LNCAP (cell line): ENCODE measurements at regions not wholly inside any gene's neighbourhood (a gene's known extent, or its start where the extent isn't known, plus 50 kb on each side); places are given as distances from the start of the nearest gene placed in this dataset.

Experiments used
- CTCF ChIP-seq: fragments of 450-650 bp; IDR thresholded peaks from 2 replicates; pipeline ENCODE4 v1.5.1; 2017; ENCODE audit warnings: mild to moderate bottlenecking

DNA sequence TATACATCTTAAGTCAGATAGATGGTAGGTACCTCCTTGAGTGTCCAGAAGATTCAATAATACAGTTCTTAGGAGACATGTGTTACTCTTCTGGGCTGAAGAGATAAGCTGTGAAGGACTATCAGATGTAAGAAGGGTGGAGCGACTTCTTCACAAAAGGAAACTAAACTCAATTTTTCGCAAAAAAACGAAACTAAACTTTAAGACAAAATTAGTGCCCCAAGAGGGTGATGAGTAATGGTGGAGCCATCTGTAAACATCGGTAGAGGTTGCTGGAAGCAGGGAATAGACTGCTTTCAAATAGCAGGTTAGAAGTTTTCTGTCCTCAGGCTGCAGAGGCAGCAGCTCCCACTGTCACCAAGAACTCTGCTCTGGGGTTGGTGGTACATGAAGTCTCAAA is 111.6 kb upstream of the TACR1 start:
- no peak for TF ChIP-seq CTCF

- no peak for TF ChIP-seq CTCF
Measured at GRCh38 chr2:75309596-75310463, 110.5 kb upstream of the TACR1 start.

- TF ChIP-seq CTCF = no peak
Measured at GRCh38 chr2:75303227-75303626, 103.9 kb upstream of the TACR1 start.

DNA sequence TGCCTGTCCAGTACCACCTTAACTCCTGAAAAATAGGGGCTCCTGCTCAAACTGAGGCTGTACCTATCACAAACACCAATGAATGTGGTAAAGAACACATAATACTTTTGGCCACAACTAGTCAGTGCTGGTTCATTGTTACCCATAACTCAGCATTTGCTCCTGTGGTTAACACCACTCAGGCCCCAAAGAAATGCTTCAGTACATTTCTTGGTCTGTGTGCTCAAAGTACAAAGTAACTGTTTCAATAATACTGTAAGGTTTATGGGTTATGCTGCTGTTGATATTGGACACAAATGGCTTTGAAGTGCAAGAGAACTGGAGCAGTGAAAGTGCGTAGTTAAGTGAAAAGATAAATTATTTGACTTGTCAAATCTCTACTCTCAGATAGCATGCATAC is 95.0 kb upstream of the TACR1 start:
- no peak for TF ChIP-seq CTCF

GRCh38 chr2:75292826-75293225 is 93.5 kb upstream of the TACR1 start:
- TF ChIP-seq CTCF = no peak

- TF ChIP-seq CTCF = no peak
Measured at GRCh38 chr2:75290600-75291150, 91.4 kb upstream of the TACR1 start.

DNA sequence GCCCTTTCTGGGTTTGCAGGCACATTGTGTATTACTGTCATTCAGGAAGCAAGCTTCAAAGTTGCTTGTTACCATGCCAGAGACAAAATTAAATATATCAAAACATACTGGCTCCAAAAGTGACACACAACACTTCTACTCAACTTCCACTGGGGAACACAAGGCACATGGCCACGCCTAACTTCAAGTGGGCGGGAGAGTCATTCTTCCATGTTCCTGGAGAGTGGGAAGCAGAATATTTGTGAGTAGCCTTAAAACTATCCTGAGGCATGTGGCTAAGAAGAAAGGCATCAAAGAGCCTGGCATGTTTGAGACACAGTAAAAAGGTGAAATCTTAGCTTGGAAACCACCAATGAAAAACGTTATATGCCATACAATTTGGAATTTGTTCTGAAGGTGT is 90.5 kb upstream of the TACR1 start:
- no peak for TF ChIP-seq CTCF
